Lower lobe of right lung (tissue), 2 donors: ENCODE measurements at regions not wholly inside any gene's neighbourhood (a gene's known extent, or its start where the extent isn't known, plus 50 kb on each side); places are given as distances from the start of the nearest gene placed in this dataset.

Source experiments
- ATAC-seq, 2 donors: fragments of 200-7000 bp; cut with Tn5 transposase; one replicate each; pipeline ENCODE4 v1.9.1; 2020 to 2022; ENCODE audit warnings: mild to moderate bottlenecking in 2 of 2, moderate library complexity in 2 of 2
- DNase-seq: peaks from one replicate; pipeline ENCODE4 v3.0.0-alpha.2; 2020
- H3K27ac ChIP-seq: fragments of 200-600 bp; one replicate; pipeline ENCODE4 v1.8.0; 2022
- H3K27me3 ChIP-seq: fragments of 200-600 bp; one replicate; pipeline ENCODE4 v1.8.0; 2022; ENCODE audit warnings: low read depth
- H3K36me3 ChIP-seq: fragments of 200-600 bp; one replicate; pipeline ENCODE4 v1.8.0; 2022; ENCODE audit warnings: mild to moderate bottlenecking
- H3K4me1 ChIP-seq: fragments of 200-600 bp; one replicate; pipeline ENCODE4 v1.8.0; 2022
- H3K4me3 ChIP-seq: fragments of 200-600 bp; one replicate; pipeline ENCODE4 v1.8.0; 2022; ENCODE audit warnings: mild to moderate bottlenecking
- H3K9me3 ChIP-seq: fragments of 200-600 bp; one replicate; pipeline ENCODE4 v1.8.0; 2022
- intact Hi-C: fragments of 100-400 bp; cut with DNase I; formaldehyde crosslinking; loops from one replicate; pipeline ENCODE4 v1.11.0; 2022
- TF ChIP-seq, protein P1 (sequence below): fragments of 200-600 bp; IDR thresholded peaks from one replicate; pipeline ENCODE4 v1.8.0; 2022; ENCODE audit warnings: antibody characterized with exemption, mild to moderate bottlenecking
- donor health status: DM: no; HTN: yes; CAD: no; lungs with severe emphysema.

DNA sequence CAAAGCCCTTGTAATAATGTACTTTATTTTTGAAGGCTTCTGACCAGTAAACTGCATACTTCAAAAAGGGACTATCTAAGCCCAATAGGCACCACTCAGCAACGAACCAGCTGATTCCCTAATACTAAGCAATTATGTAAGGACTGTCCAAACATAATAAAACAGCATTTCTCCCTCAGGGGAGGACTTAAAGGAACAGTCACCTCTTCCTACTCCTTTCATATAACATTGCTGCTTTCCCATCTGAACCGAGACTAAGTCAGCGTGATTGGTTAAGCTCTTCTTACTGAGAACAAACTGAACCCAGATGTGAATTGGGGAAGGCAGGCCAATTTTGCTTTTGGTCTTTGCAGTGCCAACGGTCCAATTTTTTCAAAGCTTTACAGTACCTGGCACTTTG lies 420.0 kb downstream of the METTL15 start:
- no peaks in the 10 kb centered on the region for H3K36me3 ChIP-seq
- no peak overlapping the region for H3K4me3 ChIP-seq
- intact Hi-C loops: no loop called here
- no peak for DNase-seq
- ATAC-seq: no peak
- peaks cover 19% of the 10 kb centered on the region for H3K9me3 ChIP-seq
- H3K27ac ChIP-seq: no peak overlapping the region
- TF ChIP-seq, protein P1, sequence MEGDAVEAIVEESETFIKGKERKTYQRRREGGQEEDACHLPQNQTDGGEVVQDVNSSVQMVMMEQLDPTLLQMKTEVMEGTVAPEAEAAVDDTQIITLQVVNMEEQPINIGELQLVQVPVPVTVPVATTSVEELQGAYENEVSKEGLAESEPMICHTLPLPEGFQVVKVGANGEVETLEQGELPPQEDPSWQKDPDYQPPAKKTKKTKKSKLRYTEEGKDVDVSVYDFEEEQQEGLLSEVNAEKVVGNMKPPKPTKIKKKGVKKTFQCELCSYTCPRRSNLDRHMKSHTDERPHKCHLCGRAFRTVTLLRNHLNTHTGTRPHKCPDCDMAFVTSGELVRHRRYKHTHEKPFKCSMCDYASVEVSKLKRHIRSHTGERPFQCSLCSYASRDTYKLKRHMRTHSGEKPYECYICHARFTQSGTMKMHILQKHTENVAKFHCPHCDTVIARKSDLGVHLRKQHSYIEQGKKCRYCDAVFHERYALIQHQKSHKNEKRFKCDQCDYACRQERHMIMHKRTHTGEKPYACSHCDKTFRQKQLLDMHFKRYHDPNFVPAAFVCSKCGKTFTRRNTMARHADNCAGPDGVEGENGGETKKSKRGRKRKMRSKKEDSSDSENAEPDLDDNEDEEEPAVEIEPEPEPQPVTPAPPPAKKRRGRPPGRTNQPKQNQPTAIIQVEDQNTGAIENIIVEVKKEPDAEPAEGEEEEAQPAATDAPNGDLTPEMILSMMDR: no peak
- no peaks in the 10 kb centered on the region for H3K4me1 ChIP-seq
- H3K27me3 ChIP-seq: no peaks in the 10 kb centered on the region

- Histone ChIP-seq H3K27ac (no peak overlapping the region), H3K27me3 (no peaks in the 10 kb centered on the region), H3K4me3 (no peak overlapping the region), H3K36me3 (no peaks in the 10 kb centered on the region), H3K4me1 (no peaks in the 10 kb centered on the region), H3K9me3 (peaks cover 19% of the 10 kb centered on the region)
- no peak for ATAC-seq
- TF ChIP-seq, protein P1: no peak
- no peak for DNase-seq
- intact Hi-C loops: no loop called here
Measured at GRCh38 chr11:28526406-28526751, 418.2 kb downstream of the METTL15 start.

GRCh38 chr11:28525636-28526405 lies 417.6 kb downstream of the METTL15 start:
- TF ChIP-seq, protein P1: no peak

GRCh38 chr11:28524098-28524497 lies 415.9 kb downstream of the METTL15 start:
- no peaks in the 10 kb centered on the region for H3K36me3 ChIP-seq
- no peak overlapping the region for H3K4me3 ChIP-seq
- ATAC-seq (no peak), DNase-seq (no peak)
- TF ChIP-seq, protein P1: no peak
- H3K27me3 ChIP-seq: no peaks in the 10 kb centered on the region
- no peak overlapping the region for H3K27ac ChIP-seq
- intact Hi-C loops: no loop called here
- no peaks in the 10 kb centered on the region for H3K4me1 ChIP-seq
- H3K9me3 ChIP-seq: peaks cover 19% of the 10 kb centered on the region

More at GRCh38 chr11:28525636-28526405, 417.6 kb downstream of the METTL15 start:
- Histone ChIP-seq H3K27ac (no peak overlapping the region), H3K36me3 (no peaks in the 10 kb centered on the region), H3K9me3 (peaks cover 19% of the 10 kb centered on the region), H3K4me1 (no peaks in the 10 kb centered on the region), H3K4me3 (no peak overlapping the region), H3K27me3 (no peaks in the 10 kb centered on the region)
- no peak for ATAC-seq
- intact Hi-C loops: no loop called here
- no peak for DNase-seq

DNA sequence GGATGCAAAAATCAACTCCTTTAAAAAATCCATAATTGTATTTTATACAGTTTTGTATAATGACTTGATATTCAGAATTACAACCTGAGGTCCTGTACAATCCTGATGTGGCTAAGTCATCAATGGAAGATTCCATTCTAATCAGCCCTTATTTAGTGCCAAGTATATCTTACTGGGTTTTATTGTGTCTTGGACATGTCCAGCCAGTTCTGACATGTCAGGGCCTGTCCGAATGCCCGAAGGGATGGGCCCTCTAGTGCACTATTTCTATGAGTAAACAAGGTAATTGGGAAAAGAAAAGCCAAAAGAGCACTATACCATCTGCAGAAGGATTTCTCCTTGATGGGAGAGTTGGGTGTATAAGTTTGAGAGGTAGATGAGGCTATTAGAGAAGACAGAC lies 412.9 kb downstream of the METTL15 start:
- intact Hi-C loops: no loop called here
- no peak overlapping the region for H3K27ac ChIP-seq

More for the DNA sequence above, 412.9 kb downstream of the METTL15 start:
- Histone ChIP-seq H3K4me1 (no peaks in the 10 kb centered on the region), H3K9me3 (peaks cover 9% of the 10 kb centered on the region), H3K4me3 (no peak overlapping the region), H3K27me3 (no peaks in the 10 kb centered on the region), H3K36me3 (no peaks in the 10 kb centered on the region)
- DNase-seq: no peak
- TF ChIP-seq, protein P1: no peak
- no peak for ATAC-seq
